ENCODE measurements at regions not wholly inside any gene's neighbourhood (a gene's known extent, or its start where the extent isn't known, plus 50 kb on each side); places are given as distances from the start of the nearest gene placed in this dataset.

DNA sequence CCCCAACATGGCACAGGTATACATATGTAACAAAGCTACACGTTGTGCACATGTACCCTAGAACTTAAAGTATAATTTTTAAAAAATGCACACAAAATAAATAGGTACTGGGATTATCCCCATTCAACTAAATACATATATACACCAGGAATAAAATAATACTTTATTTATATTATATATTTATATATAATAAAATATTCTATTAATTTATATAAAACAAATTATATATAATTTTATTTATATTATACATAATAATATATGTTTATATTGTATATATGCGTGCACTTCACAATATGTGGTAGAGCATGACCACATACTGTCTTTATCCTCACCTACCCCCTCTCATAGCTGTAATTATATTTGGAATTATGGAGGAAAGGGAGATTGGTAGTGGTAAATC lies 119.1 kb upstream of the TMEM260 start:
- no peaks in the 10 kb centered on the region for H3K36me3 ChIP-seq (ENCODE audit: control insufficient read depth, insufficient read depth, low read length)
- DNase-seq (ENCODE audit: low read depth) = no peak
- no peak for FAIRE-seq
- no peak overlapping the region for H3K4me3 ChIP-seq (ENCODE audit: low read depth, low read length)
- no peak for TF ChIP-seq CTCF (IDR thresholded peaks at IDR 0.05; ENCODE audit: insufficient read depth, low read length, severe bottlenecking)
- no peaks in the 10 kb centered on the region for H3K27me3 ChIP-seq (ENCODE audit: control insufficient read depth, insufficient read depth, low read length)

DNA sequence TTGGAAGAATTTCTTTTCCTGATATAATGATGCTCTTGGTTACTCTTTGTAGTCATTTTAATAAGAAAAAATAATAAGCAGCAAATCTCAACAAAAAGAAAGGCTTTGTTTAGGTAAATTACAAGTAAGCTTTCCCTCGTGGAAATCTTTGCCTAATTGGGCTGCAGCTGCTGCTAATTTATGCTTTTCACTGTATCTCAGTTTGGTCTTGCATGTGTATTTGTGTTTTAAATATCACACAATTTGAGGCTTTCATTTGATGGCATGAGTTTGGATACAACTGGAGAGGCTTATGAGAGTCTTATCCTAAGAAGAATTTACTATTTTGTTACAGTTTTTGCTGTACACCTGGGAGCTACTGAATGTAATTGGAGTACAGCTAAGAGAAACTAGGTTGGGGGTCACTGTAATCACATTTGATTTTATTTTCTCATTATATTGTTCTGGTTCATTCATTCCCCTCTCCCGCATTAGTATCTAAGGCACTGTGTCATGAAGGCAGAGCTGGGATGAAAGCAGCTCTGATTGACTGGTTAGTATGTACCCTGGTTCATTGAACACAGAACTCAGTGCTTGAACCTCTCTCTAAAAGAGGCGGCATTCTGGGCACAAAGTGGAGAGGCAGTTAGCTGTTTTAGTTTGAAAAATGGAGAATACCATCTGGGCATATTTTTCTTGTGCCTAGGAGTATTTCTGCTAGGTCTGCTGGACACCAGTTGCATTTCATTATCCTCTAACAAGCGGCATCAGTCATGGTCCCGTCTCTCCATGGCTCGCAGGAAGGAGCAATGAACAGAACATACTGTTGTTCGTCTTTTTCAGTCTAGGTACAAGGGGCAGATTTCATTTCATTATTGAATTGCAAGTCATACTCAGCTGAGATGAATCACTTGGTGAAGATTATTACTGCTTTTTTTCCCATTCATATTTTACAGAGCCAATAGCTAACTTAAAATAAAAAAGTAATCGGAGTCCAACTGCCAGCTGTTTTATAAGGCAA lies 118.0 kb upstream of the TMEM260 start:
- FAIRE-seq = no peak
- TF ChIP-seq CTCF (IDR thresholded peaks at IDR 0.05; ENCODE audit: insufficient read depth, low read length, severe bottlenecking) = no peak

DNA sequence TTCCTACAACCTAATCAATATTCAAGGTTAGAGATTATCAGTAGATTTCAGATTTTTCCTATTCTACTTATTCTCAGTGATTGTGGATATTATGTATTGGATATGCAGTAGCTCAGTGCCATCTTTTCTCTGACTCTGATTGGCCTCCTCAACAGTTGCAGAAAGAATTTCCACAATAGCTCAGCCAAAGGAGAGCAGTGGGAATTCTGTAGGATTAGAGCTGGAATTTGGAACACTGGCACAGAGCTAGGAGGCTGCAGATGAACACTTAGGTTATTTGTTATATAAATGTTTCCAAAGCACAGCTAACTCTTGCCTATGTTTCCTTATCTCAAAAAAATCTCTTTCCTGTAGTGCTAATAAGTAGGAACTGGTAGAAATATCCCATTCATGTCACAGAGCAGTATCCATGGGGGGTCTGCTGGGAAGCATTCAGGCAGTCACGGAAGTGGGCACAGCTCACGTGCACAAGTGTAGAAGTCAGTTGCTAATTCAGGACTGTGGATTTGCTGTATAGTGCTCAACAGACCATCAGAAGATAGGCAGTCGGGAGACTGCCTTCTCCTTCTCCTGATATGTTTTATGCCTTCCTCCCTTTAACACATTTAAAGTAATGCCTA lies 116.2 kb upstream of the TMEM260 start:
- DNase-seq (ENCODE audit: low read depth) (no peak), FAIRE-seq (no peak)
- H3K36me3 ChIP-seq (ENCODE audit: control insufficient read depth, insufficient read depth, low read length) = no peaks in the 10 kb centered on the region
- TF ChIP-seq CTCF (IDR thresholded peaks at IDR 0.05; ENCODE audit: insufficient read depth, low read length, severe bottlenecking) = no peak
- H3K4me3 ChIP-seq (ENCODE audit: low read depth, low read length) = no peak overlapping the region
- no peaks in the 10 kb centered on the region for H3K27me3 ChIP-seq (ENCODE audit: control insufficient read depth, insufficient read depth, low read length)

More for the DNA sequence above, 118.0 kb upstream of the TMEM260 start:
- Histone ChIP-seq H3K36me3 (ENCODE audit: control insufficient read depth, insufficient read depth, low read length) (no peaks in the 10 kb centered on the region), H3K4me3 (ENCODE audit: low read depth, low read length) (no peak overlapping the region), H3K27me3 (ENCODE audit: control insufficient read depth, insufficient read depth, low read length) (no peaks in the 10 kb centered on the region)
- DNase-seq (ENCODE audit: low read depth) = no peak

- no peak overlapping the region for H3K4me3 ChIP-seq (ENCODE audit: low read depth, low read length)
- no peaks in the 10 kb centered on the region for H3K36me3 ChIP-seq (ENCODE audit: control insufficient read depth, insufficient read depth, low read length)
- FAIRE-seq (no peak), DNase-seq (ENCODE audit: low read depth) (no peak)
- no peaks in the 10 kb centered on the region for H3K27me3 ChIP-seq (ENCODE audit: control insufficient read depth, insufficient read depth, low read length)
- TF ChIP-seq CTCF (IDR thresholded peaks at IDR 0.05; ENCODE audit: insufficient read depth, low read length, severe bottlenecking) = no peak
Measured at GRCh38 chr14:56471056-56471455, 108.5 kb upstream of the TMEM260 start.

DNA sequence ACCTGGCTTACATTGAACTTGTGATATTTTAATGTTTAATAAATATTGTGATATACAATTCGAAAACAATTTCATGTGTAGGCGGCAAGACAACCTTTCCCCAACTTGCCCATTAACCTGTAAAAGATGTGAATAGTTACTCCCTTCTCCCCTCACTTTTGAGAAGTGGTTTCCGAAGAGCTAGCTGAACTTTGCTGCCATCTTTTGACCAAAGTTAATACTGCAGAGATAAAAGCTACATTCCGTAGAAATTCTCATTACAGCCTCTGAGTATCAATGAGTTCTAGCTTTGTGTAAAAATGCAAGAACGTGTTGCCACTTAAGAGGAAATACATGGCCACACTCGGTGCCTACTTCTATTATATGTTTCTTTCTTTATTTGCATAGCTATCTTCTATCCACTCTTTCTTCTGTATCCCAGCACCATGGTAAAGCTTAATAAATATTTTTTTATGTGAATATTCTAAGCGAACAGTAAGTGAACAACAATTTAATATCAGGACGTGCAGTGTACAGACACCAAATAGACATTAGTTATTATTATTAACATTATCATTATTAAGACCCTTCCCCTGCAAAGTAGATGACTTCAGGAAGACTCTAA lies 105.1 kb upstream of the TMEM260 start:
- H3K36me3 ChIP-seq (ENCODE audit: control insufficient read depth, insufficient read depth, low read length) = no peaks in the 10 kb centered on the region
- no peaks in the 10 kb centered on the region for H3K27me3 ChIP-seq (ENCODE audit: control insufficient read depth, insufficient read depth, low read length)
- peak; percentile 44 for DNase-seq (ENCODE audit: low read depth)
- no peak overlapping the region for H3K4me3 ChIP-seq (ENCODE audit: low read depth, low read length)
- no peak for FAIRE-seq
- peak; percentile 63 for TF ChIP-seq CTCF (IDR thresholded peaks at IDR 0.05; ENCODE audit: insufficient read depth, low read length, severe bottlenecking)
